Erythroblast (primary cell): ENCODE measurements at regions not wholly inside any gene's neighbourhood (a gene's known extent, or its start where the extent isn't known, plus 50 kb on each side); places are given as distances from the start of the nearest gene placed in this dataset.

Experiments
- DNase-seq, 2 experiments: peaks; one replicate each; lab custom pipeline; 2025; lab: John Stamatoyannopoulos, UW
- GATA1 ChIP-seq: IDR thresholded peaks from 2 replicates; pipeline ENCODE4 v1.6.1; 2011; ENCODE audit warnings: low read depth, mild to moderate bottlenecking, control low read depth, low read length, moderate library complexity
- POLR2A ChIP-seq: IDR thresholded peaks from 2 replicates; pipeline ENCODE4 v1.6.1; 2011; ENCODE audit warnings: mild to moderate bottlenecking, low read length

DNA sequence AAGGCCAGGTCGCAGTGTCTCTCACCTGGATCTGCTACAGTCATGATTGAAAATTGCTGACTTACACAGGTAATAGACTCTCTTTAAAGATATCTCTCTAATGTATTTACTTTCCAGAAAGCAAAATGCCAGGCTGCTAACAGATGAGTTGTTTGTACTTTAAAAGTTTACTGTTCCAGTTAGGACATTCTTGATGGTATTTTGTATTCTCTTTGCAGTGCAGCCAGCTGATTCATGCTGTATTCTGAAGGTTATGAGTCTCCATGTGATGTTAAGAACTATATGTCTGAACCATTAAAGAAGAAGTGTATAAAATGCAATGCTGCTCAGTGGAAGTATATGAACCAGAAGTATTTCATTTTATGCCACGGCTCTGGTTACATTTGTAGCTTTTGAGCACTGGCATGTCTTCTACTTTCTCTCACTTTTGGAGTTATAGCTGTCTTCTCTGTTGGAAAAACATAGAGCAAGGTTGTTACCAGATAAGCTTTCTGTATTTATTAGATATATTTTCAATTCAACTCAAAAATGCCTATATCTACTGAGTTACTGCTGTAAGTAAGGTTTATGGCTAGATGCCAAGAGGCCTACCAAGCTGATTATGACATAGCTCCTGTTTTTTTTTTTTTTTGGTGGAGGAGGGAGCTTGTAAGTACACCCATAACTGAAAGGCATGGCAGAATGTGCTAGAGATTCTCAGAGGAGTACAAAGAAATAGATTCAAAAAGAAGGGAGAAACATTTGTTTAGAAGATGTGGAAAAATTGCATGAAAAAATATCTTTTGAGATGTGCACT is 130.5 kb upstream of the MAN1A1 start:
- peak; percentile 89 to 93 for DNase-seq
- no peak for TF ChIP-seq GATA1
- TF ChIP-seq POLR2A = peak; percentile 28

DNA sequence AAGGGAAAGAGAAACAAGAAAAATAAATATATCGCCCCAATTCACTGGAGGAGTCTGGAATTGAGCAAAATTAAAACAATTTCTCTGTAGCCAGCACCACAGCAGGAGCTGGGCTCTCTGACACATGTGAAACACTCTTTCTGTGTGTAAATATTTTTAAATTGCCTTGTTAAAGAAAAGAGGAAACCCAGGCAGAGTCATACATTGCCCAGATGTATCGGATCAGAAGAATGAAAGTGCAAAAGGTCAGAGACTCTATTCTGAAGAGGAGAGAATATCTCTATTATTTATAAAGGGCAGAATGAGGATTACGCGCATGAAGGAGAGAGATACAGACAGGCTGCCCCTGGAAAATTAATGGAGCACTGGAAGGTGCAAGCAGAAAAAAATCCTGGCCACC is 127.0 kb upstream of the MAN1A1 start:
- DNase-seq = no peak
- no peak for TF ChIP-seq GATA1
- TF ChIP-seq POLR2A = no peak

DNA sequence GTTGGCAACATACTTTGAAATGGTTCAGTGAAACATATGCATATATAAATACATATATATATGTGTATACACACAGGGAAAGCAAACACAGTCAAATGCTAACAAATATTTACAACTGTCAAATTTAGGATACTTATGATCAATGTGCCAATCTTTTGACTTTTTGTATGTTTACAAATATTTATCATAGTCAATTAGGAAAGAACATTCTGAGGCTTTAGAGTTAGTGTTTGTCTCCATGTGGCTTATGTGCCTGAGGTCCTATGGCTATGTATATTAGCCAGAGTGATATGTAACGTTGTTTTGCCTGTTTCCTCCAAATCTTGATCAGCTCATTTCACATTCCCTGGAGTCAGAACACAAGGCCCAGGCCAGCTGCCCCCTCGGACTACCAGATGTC is 126.5 kb upstream of the MAN1A1 start:
- TF ChIP-seq POLR2A = no peak
- no peak for TF ChIP-seq GATA1

DNA sequence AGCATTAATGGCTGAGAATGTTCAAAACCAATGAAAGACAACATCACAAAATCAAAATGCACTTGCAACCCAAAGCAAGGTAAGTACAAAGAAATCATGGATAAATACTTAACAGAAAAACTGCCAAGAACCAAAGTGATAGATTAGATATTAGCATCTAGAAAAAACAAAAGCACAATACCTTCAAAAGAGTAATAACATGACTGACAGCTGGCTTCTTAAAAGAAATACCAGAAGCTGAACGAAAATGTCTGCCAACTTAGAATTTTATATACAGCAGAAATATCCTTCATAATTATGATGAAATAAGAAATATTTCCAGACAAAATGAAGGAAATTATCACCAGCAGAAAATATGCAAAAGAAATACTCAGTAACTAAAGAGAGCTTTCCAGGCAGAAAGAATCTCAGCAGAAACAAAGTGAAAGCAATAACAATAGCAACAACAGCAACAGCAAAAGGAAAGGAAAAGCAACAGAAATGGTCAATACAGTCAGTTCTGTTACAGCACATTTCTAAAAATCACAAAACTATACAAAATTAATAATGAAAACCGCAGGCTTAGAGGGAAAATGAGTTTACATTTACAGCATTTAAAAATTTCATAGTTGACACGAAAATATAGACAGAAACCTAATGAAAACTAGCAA is 121.5 kb upstream of the MAN1A1 start:
- no peak for TF ChIP-seq GATA1
- TF ChIP-seq POLR2A = no peak
- DNase-seq = no peak

More for the DNA sequence above, 126.5 kb upstream of the MAN1A1 start:
- no peak for DNase-seq

DNA sequence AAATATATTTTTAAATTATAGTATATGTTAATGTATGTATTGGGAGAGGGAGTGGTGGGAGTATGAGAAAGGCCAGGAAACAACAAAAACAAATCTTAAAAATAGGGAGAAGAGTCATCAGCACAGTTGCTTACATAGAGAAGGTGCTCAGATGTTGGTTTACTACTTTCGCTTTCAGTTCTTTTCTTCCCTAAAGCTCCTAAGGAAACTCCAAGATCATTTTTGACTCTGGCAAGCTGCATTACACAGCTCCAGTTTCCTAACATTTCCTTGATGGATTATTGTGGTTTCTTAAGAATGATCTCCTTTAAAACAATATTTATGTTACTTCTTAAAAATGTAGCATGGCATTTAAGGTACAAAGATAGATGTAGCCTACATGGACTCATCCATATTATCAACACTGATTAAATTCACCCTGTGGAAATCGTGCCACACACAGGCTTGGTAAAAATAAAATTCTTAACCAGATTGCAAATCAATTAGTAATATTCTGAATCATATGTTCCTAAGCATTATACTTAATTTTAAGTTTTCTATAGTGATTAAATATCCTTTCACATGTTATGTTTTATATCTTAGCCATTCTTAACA is 118.0 kb upstream of the MAN1A1 start:
- TF ChIP-seq POLR2A = no peak
- TF ChIP-seq GATA1 = no peak
- peak in 1 of 2 experiments; percentile 18 for DNase-seq

DNA sequence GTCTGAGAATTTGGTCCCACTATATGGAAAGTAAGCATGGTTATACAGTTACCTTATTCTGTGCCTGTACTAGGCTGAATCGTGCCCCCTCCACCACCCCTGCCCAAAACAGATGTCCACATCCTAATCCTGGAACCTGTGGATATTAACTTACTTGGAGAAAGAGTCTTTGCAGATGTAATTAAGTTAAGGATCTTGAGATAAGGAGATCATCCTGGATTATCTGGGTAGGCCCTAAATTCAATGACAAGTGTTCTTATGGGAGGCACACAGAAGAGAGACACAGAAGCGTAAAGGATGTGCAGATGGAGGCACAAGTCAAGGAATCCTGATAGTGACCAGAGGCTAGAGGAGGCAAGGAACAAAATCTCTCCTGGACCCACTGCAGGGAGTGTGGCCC is 116.7 kb upstream of the MAN1A1 start:
- TF ChIP-seq GATA1 = no peak
- TF ChIP-seq POLR2A = no peak
- DNase-seq = no peak

DNA sequence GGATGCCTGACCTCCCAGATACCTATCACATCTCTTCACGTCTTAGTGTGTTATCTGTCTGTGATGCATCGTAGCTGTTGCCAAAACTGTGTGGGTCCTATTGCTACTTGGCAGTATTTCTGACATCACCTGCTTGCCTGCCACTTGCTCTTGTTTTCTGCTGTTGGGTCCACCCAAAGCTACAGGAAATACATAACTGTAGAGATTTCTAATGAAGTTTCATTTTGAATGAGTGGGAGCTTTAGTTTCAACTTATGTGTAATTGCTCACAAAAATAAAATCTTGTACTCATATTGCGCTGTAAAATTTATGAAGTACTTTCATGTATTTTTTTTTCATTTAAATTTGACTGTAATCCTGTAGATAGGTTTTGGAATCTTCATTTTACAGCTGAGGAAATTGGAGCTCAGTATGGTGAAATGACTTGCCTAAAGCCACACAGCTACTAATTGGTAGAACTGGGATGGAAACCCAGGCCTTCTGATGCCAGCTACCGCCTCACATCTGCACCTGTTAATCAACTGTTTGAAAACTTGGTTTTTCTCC is 113.6 kb upstream of the MAN1A1 start:
- TF ChIP-seq GATA1 = no peak
- no peak for TF ChIP-seq POLR2A

DNA sequence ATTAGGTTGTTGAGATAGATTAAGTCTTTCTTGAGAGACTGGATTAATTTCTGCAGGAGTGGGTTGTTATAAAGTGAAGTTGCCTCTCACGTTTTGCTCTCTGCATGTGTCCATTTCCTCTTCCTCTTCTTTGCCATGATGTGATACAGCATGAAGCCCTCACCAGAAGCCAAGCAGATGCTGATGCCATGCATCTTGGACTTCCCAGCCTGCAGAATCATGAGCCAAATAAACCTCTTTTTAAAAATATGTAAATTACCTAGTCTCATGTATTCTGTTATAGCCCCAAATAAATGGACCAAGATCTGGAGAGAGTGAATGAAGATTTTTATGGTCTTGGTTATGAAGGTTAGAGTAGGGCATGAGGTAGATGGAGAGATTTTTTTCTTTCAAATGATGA is 111.6 kb upstream of the MAN1A1 start:
- no peak for DNase-seq
- no peak for TF ChIP-seq POLR2A
- TF ChIP-seq GATA1 = no peak

More for the DNA sequence above, 113.6 kb upstream of the MAN1A1 start:
- DNase-seq = no peak

DNA sequence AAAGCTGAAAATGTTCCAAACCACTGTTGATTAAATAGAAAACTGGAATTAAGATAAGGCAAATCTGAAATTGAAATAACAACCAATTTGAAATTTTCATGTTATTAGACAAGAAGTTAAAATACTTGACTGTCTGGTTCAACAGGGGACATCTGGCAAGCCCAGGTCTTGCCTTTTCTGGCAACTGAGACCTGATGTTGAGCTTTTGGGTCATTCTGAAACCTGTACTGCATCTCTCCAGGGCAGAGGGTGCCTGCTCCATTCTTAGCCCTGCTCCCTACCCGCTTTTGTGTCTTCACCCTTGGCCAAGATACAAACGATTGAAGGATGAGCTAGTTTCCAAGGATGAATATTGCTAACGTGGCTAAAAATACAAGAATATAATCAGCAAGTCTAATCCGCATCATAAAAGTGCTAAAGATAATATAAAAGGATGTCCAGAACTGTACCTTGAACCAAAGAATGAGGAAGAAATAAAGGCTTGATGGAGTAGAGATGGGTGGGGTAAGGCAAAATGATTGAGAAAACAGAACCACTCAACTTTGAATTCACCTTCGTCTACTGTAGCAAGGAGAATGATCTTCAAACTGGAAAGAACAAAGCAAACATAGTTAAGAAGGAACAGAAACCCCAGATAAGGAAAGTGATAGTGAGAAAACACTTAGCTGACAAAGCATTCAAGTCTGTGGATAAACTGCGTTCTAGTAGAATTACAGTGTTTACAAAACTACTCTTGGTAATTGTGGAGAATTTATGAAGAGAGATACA is 109.8 kb upstream of the MAN1A1 start:
- no peak for DNase-seq
- no peak for TF ChIP-seq GATA1
- no peak for TF ChIP-seq POLR2A

DNA sequence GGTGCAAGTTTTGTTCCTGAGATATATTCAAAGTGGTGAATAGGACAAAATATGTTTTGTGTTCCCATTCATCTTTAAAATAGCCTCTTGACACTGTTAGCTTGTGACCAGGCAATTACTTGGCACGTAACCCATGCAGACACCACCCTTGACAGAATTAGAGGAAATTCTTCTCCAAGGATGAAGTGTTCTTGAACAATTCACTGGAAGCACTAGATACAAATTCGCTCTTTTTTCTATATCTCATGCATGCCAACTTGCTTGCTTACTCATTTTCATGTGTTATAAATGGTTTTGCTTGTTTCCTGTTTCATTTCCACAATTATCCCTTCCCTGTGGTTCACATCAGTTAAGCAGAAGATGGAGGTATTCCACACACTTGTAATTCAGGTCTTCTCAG is 105.2 kb upstream of the MAN1A1 start:
- DNase-seq = no peak
- TF ChIP-seq GATA1 (no peak), POLR2A (no peak)

DNA sequence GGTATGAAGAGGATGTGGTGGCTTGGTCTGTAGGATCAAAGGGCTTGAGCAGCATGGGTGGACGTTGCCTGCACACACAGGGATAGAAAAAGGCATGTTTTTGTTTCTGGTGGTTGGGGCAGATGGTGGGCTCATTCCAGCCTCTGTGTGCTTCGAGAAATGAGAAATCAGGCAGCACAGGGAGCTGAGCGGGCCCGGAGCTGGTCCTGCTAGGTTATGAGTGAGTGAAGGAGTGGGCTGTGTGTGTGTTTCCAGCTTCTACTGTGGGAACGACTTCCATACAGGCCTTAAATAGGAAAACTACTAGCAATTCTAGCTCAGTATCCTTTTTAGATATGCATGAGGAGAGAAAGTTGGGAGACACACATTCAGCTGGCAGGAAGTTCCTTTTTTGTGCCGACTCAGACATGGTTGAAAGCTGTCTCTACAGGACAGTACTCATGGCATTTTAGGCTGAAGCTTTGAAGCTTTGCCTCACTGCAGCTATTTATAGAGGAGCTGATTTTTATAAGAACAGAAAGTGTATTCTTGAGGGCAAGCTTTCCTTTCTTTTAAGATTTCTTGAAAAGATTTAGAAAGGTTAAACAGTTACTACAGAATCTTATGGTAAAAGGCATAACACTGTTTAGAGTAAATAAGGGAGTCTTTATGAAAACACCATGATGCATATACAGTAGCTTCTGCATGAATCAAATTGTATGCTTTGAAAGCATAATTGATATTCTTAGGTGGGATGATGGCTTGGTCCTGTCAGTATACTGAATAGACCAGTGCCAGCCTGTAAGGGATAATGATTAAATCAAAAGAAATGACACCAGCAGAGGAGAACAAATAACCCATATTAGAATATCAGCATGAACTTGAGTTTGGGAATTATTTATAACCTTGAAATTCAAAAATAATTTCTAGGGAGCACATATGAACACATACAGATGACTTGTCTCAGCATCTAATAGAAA is 104.0 kb upstream of the MAN1A1 start:
- no peak for TF ChIP-seq POLR2A
- TF ChIP-seq GATA1 = no peak
- no peak for DNase-seq
